HG02938 (cell line): ENCODE measurements at regions not wholly inside any gene's neighbourhood (a gene's known extent, or its start where the extent isn't known, plus 50 kb on each side); places are given as distances from the start of the nearest gene placed in this dataset.
A peak's percentile ranks its signal among the peaks of the same experiment; 100 is the strongest.

ENCODE experiments used
- ATAC-seq: cut with Tn5 transposase; IDR thresholded peaks from one replicate; pipeline ENCODE4 v1.9.1; 2021; ENCODE audit warnings: mild to moderate bottlenecking, moderate library complexity; ENCODE audit not compliant: unreplicated experiment

- no peak for ATAC-seq
Measured at GRCh38 chr17:72486806-72487205, 366.0 kb downstream of the SOX9 start.

- ATAC-seq, result no peak
Measured at GRCh38 chr17:72487731-72488494, 367.1 kb downstream of the SOX9 start.

GRCh38 chr17:72488555-72489271 is 367.9 kb downstream of the SOX9 start:
- ATAC-seq, result no peak

GRCh38 chr17:72489272-72489641 is 368.4 kb downstream of the SOX9 start:
- ATAC-seq, result no peak

GRCh38 chr17:72491102-72491501 is 370.3 kb downstream of the SOX9 start:
- no peak for ATAC-seq

GRCh38 chr17:72492494-72492893 is 371.7 kb downstream of the SOX9 start:
- ATAC-seq, result no peak

GRCh38 chr17:72492941-72493340 is 372.1 kb downstream of the SOX9 start:
- no peak for ATAC-seq

GRCh38 chr17:72494566-72494965 is 373.7 kb downstream of the SOX9 start:
- ATAC-seq, result no peak

GRCh38 chr17:72496461-72496860 is 375.6 kb downstream of the SOX9 start:
- ATAC-seq, result no peak

GRCh38 chr17:72497915-72498314 is 377.1 kb downstream of the SOX9 start:
- no peak for ATAC-seq

- no peak for ATAC-seq
Measured at GRCh38 chr17:72498364-72499210, 377.8 kb downstream of the SOX9 start.

- no peak for ATAC-seq
Measured at GRCh38 chr17:72501404-72502370, 380.9 kb downstream of the SOX9 start.

- ATAC-seq, result no peak
Measured at GRCh38 chr17:72502371-72503341, 381.8 kb downstream of the SOX9 start.

GRCh38 chr17:72503556-72503955 is 382.7 kb downstream of the SOX9 start:
- ATAC-seq, result no peak

- no peak for ATAC-seq
Measured at GRCh38 chr17:72504783-72505182, 384.0 kb downstream of the SOX9 start.

GRCh38 chr17:72506773-72507172 is 386.0 kb downstream of the SOX9 start:
- ATAC-seq, result no peak

GRCh38 chr17:72507370-72507769 is 386.6 kb downstream of the SOX9 start:
- ATAC-seq, result no peak

- ATAC-seq, result peak; percentile 53
Measured at GRCh38 chr17:72510351-72511016, 389.7 kb downstream of the SOX9 start.

- no peak for ATAC-seq
Measured at GRCh38 chr17:72511242-72511641, 390.4 kb downstream of the SOX9 start.
